NT2/D1 (cell line): ENCODE measurements at regions not wholly inside any gene's neighbourhood (a gene's known extent, or its start where the extent isn't known, plus 50 kb on each side); places are given as distances from the start of the nearest gene placed in this dataset.

Experiments
- DNase-seq: peaks from one replicate; pipeline ENCODE4 v3.0.0-alpha.2; 2011; ENCODE audit warnings: low read depth, low spot score
- H3K27me3 ChIP-seq: 2 replicates; pipeline ENCODE4 v1.6.0; 2011; ENCODE audit warnings: mild to moderate bottlenecking; ENCODE audit not compliant: insufficient read length, insufficient read depth
- H3K36me3 ChIP-seq: 2 replicates; pipeline ENCODE4 v1.6.1; 2011; ENCODE audit warnings: mild to moderate bottlenecking, low read length, mixed read lengths; ENCODE audit not compliant: insufficient read depth, insufficient read length
- H3K4me1 ChIP-seq: 2 replicates; pipeline ENCODE4 v1.5.1; 2011; ENCODE audit not compliant: insufficient read depth, insufficient read length
- H3K4me3 ChIP-seq: 2 replicates; pipeline ENCODE4 v1.5.1; 2011; ENCODE audit warnings: low read depth; ENCODE audit not compliant: insufficient read length
- H3K9ac ChIP-seq: 2 replicates; pipeline ENCODE4 v1.6.0; 2011; ENCODE audit warnings: low read depth; ENCODE audit not compliant: insufficient read length
- H3K9me3 ChIP-seq: 2 replicates; pipeline ENCODE4 v1.5.1; 2011; ENCODE audit warnings: mild to moderate bottlenecking, low read length; ENCODE audit not compliant: insufficient read depth
- SUZ12 ChIP-seq: IDR thresholded peaks from 2 replicates; pipeline ENCODE4 v1.6.1; 2011; ENCODE audit not compliant: insufficient read length, insufficient read depth; ENCODE audit errors: extremely low read depth
- YY1 ChIP-seq: IDR thresholded peaks from 2 replicates; pipeline ENCODE4 v1.6.1; 2011; ENCODE audit not compliant: insufficient read length, insufficient read depth
- ZNF274 ChIP-seq: IDR thresholded peaks from 2 replicates; pipeline ENCODE4 v1.6.1; 2011; ENCODE audit warnings: mild to moderate bottlenecking, low read depth, low read length

DNA sequence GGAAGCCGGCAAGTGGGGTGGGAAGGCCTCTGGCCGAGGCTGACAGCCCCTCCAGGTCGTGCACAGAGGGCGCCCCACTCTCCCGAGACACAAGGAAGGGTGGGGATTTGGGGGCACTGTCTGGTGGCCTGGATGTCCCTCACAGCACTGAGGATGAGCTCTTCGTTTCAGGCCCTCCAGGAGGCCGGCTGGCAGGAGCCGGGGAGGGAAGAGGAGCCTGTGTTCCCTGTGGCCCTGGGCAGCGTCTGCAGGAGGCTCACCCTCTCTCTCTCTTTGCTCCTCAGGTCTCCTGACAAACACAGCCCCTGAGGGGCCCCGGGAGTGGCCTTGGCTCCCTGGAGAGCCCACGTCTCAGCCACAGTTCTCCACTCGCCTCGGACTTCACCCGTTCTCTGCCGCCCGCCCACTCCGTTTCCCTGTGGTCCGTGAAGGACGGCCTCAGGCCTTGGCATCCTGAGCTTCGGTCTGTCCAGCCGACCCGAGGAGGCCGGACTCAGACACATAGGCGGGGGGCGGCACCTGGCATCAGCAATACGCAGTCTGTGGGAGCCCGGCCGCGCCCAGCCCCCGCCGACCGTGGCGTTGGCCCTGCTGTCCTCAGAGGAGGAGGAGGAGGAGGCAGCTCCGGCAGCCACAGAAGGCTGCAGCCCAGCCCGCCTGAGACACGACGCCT is 1078.0 kb downstream of the BRD1 start:
- DNase-seq, result no peak
- TF ChIP-seq YY1, result no peak
- TF ChIP-seq ZNF274, result no peak
- no peak for TF ChIP-seq SUZ12
- Histone ChIP-seq H3K4me1 (peaks cover 2% of the 10 kb centered on the region), H3K27me3 (no peaks in the 10 kb centered on the region), H3K4me3 (no peak overlapping the region), H3K9ac (no peak overlapping the region), H3K9me3 (no peaks in the 10 kb centered on the region), H3K36me3 (no peaks in the 10 kb centered on the region)

DNA sequence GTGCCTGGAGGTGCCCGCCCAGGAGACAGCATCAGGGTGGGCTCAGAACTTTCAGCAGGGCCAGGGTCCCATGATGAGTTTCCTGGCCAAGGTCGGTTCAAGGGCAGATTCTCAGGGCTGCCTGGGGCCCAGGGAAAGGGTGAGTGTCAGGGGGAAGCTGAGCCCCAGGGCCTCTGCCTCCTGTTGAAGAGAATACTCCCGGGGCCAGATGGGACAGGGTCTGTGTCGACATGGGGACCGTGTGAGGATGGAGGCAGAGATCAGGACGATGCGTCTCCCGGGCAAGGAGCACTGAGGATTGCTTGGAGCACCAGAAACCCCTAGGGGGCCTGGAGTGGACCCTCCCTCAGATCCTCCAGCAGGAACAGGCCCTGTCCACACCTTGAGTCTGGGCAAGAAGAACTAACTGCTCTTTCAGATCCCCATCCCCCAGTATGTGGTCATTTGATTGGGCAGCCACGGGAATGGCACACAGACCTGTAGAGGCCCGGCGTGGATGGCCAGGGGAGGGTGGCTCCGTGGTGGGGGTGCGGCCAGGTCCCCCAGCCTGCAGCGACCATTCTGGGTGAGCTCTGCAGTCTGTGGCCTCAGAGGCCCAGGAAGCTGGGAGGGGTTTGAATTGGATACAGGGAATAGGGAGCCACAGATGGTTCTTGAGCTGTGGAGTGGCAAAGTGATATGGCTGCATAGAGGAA is 1078.7 kb downstream of the BRD1 start:
- H3K36me3 ChIP-seq, result no peaks in the 10 kb centered on the region
- no peaks in the 10 kb centered on the region for H3K27me3 ChIP-seq
- H3K4me1 ChIP-seq, result peaks cover 2% of the 10 kb centered on the region
- no peak for DNase-seq
- no peak overlapping the region for H3K4me3 ChIP-seq
- H3K9me3 ChIP-seq, result no peaks in the 10 kb centered on the region
- H3K9ac ChIP-seq, result no peak overlapping the region
- no peak for TF ChIP-seq YY1
- TF ChIP-seq SUZ12, result no peak
- TF ChIP-seq ZNF274, result no peak

DNA sequence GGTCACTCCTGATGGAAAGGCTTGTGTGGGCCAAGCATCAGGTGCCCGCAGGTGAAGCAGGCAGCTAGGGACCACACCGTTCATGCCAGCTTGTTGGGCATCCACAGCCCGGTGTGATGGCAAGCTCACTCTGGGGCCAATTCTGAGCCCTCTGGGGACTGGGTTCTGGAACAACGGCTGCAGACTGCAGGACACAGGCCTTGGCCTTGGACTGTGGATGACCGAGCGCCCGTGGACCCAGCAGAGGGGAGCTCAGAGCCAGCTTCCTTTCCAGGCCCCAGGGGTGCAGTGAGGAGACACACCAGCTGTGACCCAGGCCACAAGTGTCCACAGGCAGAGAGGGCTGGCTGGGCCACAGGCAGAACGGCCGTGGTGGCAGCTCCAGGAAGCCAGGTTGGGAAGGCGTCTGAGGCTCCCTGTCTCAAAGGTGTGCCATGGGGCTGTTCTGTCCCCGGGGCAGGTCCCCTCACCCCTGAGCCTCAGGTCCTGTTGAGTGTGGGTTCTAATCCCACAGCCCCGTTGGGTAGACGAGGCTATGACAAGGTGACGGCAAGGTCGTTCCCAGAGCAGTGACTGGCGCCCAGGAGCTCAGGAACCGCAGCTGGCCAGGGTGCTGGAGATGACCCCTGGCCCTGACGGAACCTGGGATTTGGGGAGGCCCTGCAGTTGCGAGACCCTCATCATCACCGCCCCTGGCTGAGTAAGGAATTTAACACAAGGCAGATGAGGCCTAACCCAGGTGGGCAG is 1079.4 kb downstream of the BRD1 start:
- Histone ChIP-seq H3K9me3 (no peaks in the 10 kb centered on the region), H3K27me3 (no peaks in the 10 kb centered on the region), H3K4me3 (no peak overlapping the region), H3K36me3 (no peaks in the 10 kb centered on the region), H3K4me1 (peaks cover 2% of the 10 kb centered on the region), H3K9ac (no peak overlapping the region)
- TF ChIP-seq YY1 (no peak), ZNF274 (no peak), SUZ12 (no peak)
- DNase-seq, result no peak

DNA sequence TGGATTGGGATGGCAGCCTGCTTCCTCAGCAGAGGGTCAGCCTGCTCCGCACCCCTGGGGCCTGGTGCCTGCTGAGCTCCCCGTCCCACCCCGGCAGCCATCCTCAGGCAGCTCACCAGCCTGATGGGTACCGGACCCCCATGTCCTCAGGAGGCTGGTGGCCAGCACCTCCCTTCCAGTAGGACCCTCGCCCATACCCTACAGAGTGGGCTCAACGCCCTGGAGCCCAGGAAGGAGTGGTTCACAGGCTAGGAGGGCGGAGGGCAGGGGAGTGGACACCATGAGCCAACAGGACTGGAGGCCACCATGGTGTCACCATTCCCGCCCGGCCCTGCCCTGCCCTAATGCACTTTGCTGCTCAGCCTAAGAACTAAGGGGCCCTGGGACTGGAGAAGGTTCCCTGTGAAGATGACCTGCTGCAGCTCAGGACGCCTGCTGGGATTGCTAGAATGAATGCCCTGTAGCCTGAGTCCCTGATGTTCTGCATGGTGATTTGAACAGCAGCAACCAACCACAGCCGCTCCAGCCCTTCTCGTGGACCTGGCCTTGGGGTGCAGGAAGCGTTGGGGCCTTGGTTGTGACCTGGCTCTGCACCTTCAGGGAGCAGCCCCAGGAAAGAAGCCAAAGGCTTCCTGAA is 1080.8 kb downstream of the BRD1 start:
- peaks cover 2% of the 10 kb centered on the region for H3K4me1 ChIP-seq
- no peaks in the 10 kb centered on the region for H3K9me3 ChIP-seq
- H3K36me3 ChIP-seq, result no peaks in the 10 kb centered on the region
- H3K27me3 ChIP-seq, result no peaks in the 10 kb centered on the region
- TF ChIP-seq YY1 (no peak), SUZ12 (no peak)
- no peak overlapping the region for H3K9ac ChIP-seq
- no peak for DNase-seq
- no peak overlapping the region for H3K4me3 ChIP-seq

DNA sequence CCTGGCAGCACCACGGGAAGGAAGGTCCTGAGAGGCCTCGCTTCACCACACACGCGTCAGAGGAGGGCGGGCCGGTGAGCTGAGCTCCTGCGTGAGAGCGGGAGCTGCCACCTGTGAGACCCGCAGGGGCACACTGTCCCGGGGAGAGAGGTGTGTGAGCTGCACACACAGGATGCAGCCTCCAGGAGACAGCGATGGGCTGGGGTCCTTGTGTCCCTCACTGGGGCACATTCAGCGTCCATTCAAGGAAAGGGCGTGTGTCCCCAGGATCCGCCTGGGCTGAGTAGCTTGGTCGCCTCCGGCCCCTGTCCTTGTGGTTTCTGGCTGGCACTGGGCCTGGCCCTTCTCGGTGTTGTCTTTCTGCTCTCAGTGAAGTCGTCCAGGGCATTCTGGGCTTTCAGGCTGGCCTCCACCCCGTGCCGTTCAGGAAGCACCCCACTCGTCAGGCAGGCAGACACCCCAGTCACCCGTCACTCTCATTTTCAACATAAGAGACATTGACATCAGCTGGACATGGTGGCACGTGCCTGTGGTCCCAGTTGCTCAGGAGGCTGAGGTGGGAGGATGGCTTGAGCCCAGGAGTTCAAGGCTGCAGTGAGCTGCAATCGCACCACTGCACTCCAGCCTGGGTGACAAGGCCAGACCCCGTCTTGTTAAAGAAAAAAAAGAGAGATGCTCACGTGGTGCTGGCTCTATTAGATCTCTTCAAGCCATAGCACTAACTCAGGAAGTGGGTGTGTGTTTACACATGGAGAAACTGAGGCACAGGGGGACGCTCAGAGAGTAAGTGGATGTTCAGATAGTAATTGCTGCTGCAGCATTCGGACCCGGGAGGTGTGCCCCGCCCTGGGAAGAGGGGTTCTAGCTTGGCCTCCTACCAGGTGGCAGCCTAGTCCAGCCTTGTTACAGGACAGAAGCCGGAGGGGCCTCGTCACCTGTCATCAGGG is 1081.6 kb downstream of the BRD1 start:
- Histone ChIP-seq H3K9ac (no peak overlapping the region), H3K36me3 (no peaks in the 10 kb centered on the region), H3K4me3 (no peak overlapping the region), H3K27me3 (no peaks in the 10 kb centered on the region), H3K9me3 (no peaks in the 10 kb centered on the region), H3K4me1 (peaks cover 2% of the 10 kb centered on the region)
- no peak for DNase-seq
- no peak for TF ChIP-seq YY1
- TF ChIP-seq ZNF274, result no peak
- TF ChIP-seq SUZ12, result no peak

DNA sequence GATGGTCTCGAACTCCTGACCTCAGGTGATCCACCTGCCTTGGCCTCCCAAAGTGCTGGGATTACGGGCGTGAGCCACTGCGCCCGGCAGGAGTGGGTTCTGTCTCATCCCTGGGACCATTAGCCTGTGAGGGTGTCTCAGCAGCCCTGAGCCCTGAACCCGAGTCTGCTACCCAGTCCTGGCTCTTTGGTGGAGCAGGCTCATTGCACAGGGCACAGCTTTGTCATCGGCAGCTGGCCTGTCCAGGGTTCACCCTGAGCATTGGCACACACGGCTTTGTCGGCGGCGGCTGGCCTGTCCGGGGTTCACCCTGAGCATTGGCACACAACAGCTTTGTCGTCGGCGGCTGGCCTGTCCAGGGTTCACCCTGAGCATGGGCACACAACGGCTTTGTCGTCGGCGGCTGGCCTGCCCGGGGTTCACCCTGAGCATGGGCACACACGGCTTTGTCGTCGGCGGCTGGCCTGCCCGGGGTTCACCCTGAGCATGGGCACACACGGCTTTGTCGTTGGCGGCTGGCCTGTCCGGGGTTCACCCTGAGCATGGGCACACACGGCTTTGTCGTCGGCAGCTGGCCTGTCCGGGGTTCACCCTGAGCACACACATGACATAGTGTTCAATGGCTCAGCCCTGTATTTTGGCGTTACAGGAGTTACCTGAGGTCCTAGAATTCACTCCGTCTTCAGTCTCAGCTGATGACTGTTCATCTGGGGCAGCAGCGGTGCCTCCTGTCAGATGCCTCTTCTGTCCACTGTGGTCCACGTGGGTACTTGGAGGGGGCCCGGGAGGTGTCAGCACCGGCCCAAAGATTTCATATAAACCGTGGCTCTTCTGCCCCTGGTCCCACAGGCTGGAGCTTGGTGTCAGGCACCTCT is 1082.5 kb downstream of the BRD1 start:
- Histone ChIP-seq H3K4me3 (no peak overlapping the region), H3K36me3 (no peaks in the 10 kb centered on the region), H3K4me1 (peaks cover 2% of the 10 kb centered on the region), H3K9ac (no peak overlapping the region), H3K9me3 (no peaks in the 10 kb centered on the region), H3K27me3 (no peaks in the 10 kb centered on the region)
- DNase-seq, result no peak
- TF ChIP-seq ZNF274 (no peak), SUZ12 (no peak)
